Stimulated activated naive CD4-positive, alpha-beta T cell (primary cell): ENCODE measurements at regions not wholly inside any gene's neighbourhood (a gene's known extent, or its start where the extent isn't known, plus 50 kb on each side); places are given as distances from the start of the nearest gene placed in this dataset.

ENCODE experiments used
- DNase-seq, 6 experiments: peaks; one replicate each; lab custom pipeline; 2025; lab: John Stamatoyannopoulos, UW

GRCh38 chr2:45275242-45275805 lies 266.1 kb upstream of the SIX2 start:
- no peak for DNase-seq

- no peak for DNase-seq
Measured at GRCh38 chr2:45274250-45274926, 265.1 kb upstream of the SIX2 start.

- DNase-seq = no peak
Measured at GRCh38 chr2:45273412-45274249, 264.4 kb upstream of the SIX2 start.

GRCh38 chr2:45272549-45273265 lies 263.5 kb upstream of the SIX2 start:
- DNase-seq = no peak

- DNase-seq = no peak
Measured at GRCh38 chr2:45269149-45269793, 260.0 kb upstream of the SIX2 start.

- DNase-seq = no peak
Measured at GRCh38 chr2:45268631-45269030, 259.4 kb upstream of the SIX2 start.

GRCh38 chr2:45267062-45267792 lies 258.0 kb upstream of the SIX2 start:
- no peak for DNase-seq

- no peak for DNase-seq
Measured at GRCh38 chr2:45265336-45265735, 256.1 kb upstream of the SIX2 start.

GRCh38 chr2:45264227-45265225 lies 255.3 kb upstream of the SIX2 start:
- DNase-seq = no peak

- DNase-seq = no peak
Measured at GRCh38 chr2:45263147-45263546, 253.9 kb upstream of the SIX2 start.

- DNase-seq = no peak
Measured at GRCh38 chr2:45261746-45262145, 252.5 kb upstream of the SIX2 start.

- DNase-seq = no peak
Measured at GRCh38 chr2:45260946-45261345, 251.7 kb upstream of the SIX2 start.

- no peak for DNase-seq
Measured at GRCh38 chr2:45259547-45260160, 250.4 kb upstream of the SIX2 start.

- no peak for DNase-seq
Measured at GRCh38 chr2:45259138-45259537, 249.9 kb upstream of the SIX2 start.

- DNase-seq = no peak
Measured at GRCh38 chr2:45258311-45258710, 249.1 kb upstream of the SIX2 start.

- DNase-seq = no peak
Measured at GRCh38 chr2:45257820-45258219, 248.6 kb upstream of the SIX2 start.

- DNase-seq = no peak
Measured at GRCh38 chr2:45256867-45257641, 247.8 kb upstream of the SIX2 start.

GRCh38 chr2:45256173-45256866 lies 247.1 kb upstream of the SIX2 start:
- no peak for DNase-seq
